HG02884 (cell line): ENCODE measurements at regions not wholly inside any gene's neighbourhood (a gene's known extent, or its start where the extent isn't known, plus 50 kb on each side); places are given as distances from the start of the nearest gene placed in this dataset.

Experiments
- ATAC-seq: cut with Tn5 transposase; IDR thresholded peaks from one replicate; pipeline ENCODE4 v1.9.1; 2021; ENCODE audit warnings: mild to moderate bottlenecking, moderate library complexity; ENCODE audit not compliant: unreplicated experiment

- ATAC-seq, result no peak
These were observed 279.8 kb downstream of the UTP18 start for GRCh38 chr17:51540151-51540550.

- no peak for ATAC-seq
These were observed 280.9 kb downstream of the UTP18 start for GRCh38 chr17:51541215-51541614.

DNA sequence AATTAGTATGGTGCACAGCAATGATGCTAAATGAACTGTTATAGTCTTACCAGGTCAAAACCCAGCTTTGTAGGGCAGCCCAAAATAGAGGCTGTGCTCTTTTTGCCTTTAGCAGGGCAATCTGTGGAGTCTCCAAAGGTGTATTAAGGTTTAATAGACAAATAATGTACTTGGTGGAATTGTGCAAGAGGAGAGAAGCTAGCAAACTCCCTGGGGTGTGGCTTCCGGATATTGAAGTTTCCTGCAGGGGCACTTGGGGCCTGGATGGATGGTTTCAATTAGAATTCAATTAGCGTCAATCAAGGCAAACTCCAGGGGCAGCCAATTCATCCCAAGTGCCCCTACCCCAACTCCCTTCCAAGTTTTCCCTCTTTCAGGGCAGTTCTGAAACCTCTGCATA lies 285.8 kb downstream of the UTP18 start:
- no peak for ATAC-seq

GRCh38 chr17:51548125-51548524 lies 287.8 kb downstream of the UTP18 start:
- ATAC-seq, result no peak

DNA sequence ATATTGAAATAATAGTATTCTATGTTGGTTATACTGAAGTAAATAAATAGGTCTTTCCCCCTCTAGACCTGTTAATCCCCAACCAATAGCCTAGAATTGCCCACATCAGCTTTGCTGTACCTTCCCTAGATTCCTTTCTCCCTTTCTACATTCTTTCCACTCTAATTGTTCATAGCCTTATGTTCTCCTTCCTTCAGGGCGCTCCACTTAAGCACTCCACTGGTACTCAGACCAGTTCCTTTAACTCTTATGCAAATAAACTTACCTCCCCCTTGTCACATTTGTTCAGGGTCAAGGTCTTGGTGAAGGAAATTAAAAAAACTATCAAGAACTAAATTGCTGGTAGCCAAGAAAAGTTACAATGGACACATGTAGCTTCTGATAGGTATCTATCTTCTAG lies 294.8 kb downstream of the UTP18 start:
- no peak for ATAC-seq

DNA sequence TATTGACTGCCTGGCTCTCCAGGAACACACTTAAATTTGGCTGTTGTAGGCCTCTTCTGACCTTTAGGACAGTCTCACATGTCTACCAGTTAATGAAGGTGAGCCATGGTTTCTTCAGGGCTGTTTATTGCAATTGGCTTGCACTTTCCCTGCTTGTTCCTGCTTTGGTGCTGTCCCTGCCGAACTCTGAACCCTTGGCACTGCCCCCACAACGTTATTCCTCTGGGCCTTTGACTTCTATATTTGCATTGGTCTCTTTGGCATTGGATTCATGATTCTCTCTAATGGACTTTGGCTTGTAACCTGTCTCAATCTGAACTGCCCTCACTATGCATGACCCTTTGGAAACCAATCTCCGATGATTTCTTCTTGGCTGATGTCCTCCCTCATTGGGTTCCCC lies 299.4 kb downstream of the UTP18 start:
- no peak for ATAC-seq

GRCh38 chr17:51560398-51560797 lies 300.1 kb downstream of the UTP18 start:
- no peak for ATAC-seq

DNA sequence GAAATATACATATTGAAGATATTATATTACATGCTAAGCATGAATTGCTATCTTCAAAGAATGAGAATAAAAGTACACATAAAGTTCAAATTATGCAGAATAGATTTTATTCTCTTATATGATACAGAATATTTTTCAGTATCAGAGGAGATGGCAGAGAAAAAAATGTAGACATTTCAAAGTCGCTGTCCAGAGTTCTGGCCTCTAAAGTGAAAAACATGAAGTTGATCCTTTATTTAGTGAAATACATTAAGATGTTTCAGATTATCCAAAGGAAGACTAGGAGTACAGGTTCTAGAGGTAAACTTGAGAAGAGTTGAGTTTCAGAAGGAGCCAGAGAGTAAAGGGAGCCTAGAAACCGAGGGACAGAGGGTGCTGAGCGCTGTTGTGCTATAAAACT lies 303.6 kb downstream of the UTP18 start:
- ATAC-seq, result no peak

DNA sequence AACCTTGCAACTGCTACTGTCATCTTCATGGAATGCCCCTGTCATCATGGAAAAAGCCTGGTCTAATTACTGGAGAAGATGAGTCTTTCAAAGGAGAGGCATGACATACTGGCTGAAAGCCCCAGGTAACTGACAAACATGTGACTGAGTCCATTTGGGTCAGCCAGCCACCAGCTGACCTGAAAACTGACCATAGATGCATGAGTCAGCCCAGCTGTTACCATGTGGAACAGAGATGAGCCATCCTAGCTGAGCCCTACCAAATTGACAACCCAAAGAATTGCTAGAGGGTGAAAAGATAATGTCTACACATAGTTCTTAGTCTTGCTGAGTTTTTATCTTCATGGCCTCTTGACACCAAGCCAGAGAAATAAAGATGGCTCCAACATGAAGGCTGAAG lies 311.8 kb downstream of the UTP18 start:
- no peak for ATAC-seq
